ENCODE measurements at regions not wholly inside any gene's neighbourhood (a gene's known extent, or its start where the extent isn't known, plus 50 kb on each side); places are given as distances from the start of the nearest gene placed in this dataset.
A peak's percentile ranks its signal among the peaks of the same experiment; 100 is the strongest.

DNA sequence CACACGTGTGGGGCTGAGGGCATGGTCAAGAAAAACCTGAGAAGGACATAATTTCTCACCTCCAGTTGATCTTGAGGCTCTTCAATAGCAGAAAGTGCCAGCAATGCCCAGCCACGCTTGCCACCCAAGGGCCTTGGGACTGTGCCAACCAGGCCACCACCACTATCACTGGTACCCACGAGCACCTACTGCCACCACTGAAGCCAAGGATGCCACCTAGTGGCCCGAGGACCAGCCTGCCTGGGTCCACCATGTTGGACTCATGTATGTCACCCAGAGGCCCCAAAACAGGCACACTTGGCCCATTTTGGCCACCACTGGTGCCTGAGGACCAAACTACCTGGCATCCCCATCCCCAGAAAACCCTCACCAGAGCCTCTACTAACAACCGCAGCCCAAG, 191.8 kb downstream of the ADAM29 start (continued):
- TF ChIP-seq, protein P1, sequence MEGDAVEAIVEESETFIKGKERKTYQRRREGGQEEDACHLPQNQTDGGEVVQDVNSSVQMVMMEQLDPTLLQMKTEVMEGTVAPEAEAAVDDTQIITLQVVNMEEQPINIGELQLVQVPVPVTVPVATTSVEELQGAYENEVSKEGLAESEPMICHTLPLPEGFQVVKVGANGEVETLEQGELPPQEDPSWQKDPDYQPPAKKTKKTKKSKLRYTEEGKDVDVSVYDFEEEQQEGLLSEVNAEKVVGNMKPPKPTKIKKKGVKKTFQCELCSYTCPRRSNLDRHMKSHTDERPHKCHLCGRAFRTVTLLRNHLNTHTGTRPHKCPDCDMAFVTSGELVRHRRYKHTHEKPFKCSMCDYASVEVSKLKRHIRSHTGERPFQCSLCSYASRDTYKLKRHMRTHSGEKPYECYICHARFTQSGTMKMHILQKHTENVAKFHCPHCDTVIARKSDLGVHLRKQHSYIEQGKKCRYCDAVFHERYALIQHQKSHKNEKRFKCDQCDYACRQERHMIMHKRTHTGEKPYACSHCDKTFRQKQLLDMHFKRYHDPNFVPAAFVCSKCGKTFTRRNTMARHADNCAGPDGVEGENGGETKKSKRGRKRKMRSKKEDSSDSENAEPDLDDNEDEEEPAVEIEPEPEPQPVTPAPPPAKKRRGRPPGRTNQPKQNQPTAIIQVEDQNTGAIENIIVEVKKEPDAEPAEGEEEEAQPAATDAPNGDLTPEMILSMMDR (IDR thresholded peaks at IDR 0.05; ENCODE audit: control extremely low read depth in 1 of 3, insufficient read depth in 1 of 3, low read depth in 1 of 3, low read length in 3 of 3), result peak; percentile 65 to 76 (median 68)
- TF ChIP-seq ASH2L (IDR thresholded peaks at IDR 0.05; ENCODE audit: low read length) (no peak), TEAD4 (IDR thresholded peaks at IDR 0.05; ENCODE audit: low read depth, low read length) (no peak), SUZ12 (IDR thresholded peaks at IDR 0.05; ENCODE audit: low read length) (no peak)

Measured in H1 (cell line).